ENCODE measurements at regions not wholly inside any gene's neighbourhood (a gene's known extent, or its start where the extent isn't known, plus 50 kb on each side); places are given as distances from the start of the nearest gene placed in this dataset.

DNA sequence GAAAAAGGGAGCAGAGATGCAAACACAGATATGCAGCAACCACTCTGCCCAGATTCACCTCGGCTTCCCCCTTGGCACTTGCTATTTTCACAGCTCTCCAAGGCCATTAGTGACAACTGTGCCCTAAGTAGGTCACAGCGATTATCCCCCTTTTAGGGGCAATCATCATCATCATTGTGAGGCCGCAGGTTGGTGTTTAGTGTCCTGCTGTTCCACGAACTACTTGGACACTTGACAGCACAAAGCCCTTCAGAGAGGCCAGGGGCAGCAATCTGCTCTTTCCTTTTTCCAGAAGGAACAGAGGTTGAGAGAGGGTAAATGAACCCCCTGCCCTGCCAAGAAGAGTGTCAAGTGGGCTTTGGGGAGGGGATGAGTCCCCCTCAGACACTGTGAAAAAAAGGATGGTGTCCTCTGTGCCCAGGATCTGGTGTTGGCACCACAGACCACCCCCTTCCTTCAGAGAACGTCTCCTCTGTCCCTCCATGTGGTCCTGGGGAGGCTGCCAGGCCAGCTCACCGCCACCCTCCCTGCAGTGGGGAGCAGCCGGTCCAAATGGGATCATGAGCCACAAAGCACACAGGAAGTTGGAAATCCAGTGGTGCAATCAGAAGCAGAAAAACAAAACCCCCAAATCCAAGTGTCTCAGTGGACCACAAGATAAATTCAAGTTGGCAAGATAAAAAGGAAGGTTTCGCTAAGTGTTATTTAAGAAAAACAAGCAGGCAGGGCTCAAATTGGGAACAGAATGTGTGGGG lies 78.4 kb upstream of the MED9 start:
- DNase-seq, result no peak

- no peak for DNase-seq
Observed at GRCh38 chr17:17398943-17399926, 77.6 kb upstream of the MED9 start.

GRCh38 chr17:17400070-17400469 lies 76.7 kb upstream of the MED9 start:
- DNase-seq, result no peak

- no peak for DNase-seq
Observed at GRCh38 chr17:17400566-17401184, 76.1 kb upstream of the MED9 start.

DNA sequence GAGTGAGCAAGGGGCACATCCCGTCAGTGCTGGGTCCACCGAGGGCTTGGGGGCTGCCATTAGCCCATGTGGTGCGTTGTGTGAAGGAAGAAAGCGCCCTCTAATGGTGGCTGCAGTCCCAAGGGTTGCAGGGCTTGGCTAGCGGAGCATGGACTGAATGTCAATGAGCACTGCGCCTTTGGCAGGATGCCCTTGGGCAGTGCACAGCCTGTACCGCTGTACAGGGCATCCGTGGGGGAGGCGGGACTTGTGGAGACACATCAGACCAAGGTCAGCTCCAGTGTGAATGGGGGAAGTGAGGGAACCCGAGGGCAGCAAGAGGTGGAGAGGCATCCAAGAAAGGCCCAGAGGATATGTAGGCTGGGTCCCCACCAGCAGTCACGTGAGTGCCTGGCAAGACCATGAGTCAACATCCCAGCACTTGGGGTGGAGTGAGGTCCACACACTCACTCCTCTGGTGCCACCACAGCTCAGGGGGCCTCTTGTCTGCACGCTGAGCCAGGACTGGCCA lies 75.5 kb upstream of the MED9 start:
- DNase-seq, result no peak

DNA sequence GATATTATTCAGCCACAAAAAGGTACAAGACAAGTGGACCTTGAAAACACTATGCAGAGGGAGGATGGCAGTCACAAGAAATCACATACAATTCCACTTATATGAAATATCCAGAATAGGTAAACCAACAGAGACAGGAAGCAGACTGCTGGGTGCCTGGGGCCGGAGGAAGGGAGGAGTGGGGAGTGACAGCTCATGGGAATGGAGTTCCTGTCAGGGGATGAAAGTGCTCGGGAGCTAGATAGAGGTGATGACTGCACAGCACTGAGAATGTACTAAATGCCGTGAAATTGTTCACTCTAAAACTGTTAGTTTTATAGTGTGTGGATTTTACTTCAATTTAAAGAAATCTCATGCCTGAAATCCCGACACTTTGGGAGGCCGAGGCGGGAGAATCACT lies 74.2 kb upstream of the MED9 start:
- DNase-seq, result no peak

- DNase-seq, result no peak
Observed at GRCh38 chr17:17403065-17403464, 73.7 kb upstream of the MED9 start.

- DNase-seq, result peak; percentile 67
Observed at GRCh38 chr17:17403899-17404576, 72.8 kb upstream of the MED9 start.

- DNase-seq, result no peak
Observed at GRCh38 chr17:17405673-17406072, 71.1 kb upstream of the MED9 start.

GRCh38 chr17:17406225-17406624 lies 70.6 kb upstream of the MED9 start:
- no peak for DNase-seq

GRCh38 chr17:17408236-17408794 lies 68.5 kb upstream of the MED9 start:
- DNase-seq, result no peak

DNA sequence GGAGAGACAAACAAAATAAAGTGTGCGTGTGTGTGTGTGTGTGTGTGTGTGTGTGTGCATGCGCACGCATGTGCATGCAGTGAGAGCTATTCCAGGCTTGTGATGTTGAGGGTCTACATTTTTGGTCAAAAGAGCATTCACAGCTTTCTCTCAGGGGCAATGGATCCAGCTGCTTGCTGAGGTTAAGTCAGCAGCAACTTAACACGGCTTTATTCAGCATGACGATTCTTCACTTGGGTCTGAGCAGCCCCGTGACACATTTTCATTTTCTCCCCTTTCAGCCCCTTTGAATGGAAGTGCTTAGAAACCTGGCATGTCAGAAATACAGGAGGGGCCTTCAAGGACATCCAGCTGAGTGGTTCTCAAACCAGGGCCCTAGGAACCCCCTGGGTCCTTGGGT lies 66.4 kb upstream of the MED9 start:
- DNase-seq, result no peak

DNA sequence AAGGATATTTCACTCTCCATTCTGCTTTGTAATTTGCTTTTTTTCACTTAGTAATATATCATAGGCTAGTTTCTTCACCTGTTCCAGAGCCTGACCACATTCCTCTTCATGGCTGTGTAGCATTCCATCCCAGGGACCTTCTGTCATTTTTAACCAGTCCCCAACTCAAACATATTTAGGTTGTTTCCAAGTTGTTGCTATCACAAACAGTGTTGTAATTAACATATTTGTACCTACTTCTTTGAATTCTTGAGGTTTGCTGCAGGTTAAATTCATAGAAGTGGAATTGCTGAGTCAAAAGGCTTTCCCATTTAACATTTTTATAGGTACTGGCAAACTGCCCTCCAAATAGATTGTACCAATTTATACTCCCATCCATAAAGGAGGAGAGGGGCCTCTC lies 65.1 kb upstream of the MED9 start:
- no peak for DNase-seq

- no peak for DNase-seq
Observed at GRCh38 chr17:17412326-17412725, 64.5 kb upstream of the MED9 start.

- no peak for DNase-seq
Observed at GRCh38 chr17:17413215-17413792, 63.5 kb upstream of the MED9 start.

DNA sequence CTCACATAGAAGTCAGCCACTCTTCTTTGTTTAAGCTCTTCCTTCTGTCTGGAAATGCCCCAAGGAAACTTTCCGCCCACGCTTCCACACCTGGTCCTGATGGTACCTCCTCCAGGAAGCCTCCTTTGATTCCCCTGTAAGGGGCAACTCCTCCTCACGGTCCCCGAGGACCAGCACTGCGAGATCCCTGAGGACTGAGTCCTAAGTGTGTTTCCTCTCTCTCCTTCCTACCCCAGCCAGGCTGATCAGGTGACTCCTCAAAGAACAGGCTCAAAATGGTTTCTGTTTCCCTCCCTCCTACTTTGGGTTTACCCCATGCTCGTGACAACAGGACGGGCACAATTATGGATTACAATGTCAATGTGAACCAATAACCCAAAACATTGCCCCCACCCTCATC lies 63.0 kb upstream of the MED9 start:
- DNase-seq, result no peak

DNA sequence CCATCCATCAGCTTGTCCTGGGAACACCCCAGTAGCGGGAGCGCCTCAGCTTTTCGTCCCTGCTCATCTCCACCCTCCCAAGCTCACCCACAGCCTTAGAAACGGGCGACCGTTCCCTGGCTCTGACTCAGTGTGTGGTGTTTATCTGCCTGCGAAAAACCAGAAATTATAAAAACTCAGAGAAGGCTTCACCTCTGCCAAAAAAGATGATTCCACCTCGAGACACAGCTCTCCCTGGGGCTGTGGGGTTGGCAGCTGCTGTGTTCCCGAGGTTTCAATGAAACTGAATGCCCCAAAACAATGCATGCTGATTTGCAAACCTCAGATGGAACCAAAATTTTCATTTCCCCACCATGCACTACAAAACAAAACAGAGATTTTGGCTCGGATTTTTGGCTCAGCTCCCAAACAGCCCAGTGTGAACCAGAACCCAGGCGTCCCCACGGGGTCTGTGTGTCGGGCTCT lies 62.4 kb upstream of the MED9 start:
- DNase-seq, result no peak

GRCh38 chr17:17415006-17415405 lies 61.8 kb upstream of the MED9 start:
- DNase-seq, result no peak

DNA sequence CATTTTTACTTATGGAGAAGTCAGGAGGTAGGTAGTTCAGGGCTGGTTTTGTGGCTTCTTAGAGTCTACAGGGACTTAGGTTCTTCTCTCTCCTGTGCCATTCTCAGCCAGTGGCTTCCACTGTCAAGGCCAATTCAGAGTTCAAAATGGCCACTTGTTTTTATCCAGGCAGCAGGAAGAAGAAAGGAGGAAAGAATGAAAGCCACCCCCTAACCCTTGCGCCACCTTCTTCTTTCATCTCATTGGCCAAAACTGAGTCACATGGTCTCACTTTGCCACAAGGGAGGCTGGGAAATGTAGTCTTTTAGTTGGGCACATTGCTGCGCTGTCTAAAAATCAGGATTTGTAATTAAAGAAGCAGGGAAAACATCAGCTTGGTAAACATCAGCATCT lies 60.8 kb upstream of the MED9 start:
- peak; percentile 85 for DNase-seq

GRCh38 chr17:17416400-17417360 lies 60.1 kb upstream of the MED9 start:
- peak; percentile 76 for DNase-seq

DNA sequence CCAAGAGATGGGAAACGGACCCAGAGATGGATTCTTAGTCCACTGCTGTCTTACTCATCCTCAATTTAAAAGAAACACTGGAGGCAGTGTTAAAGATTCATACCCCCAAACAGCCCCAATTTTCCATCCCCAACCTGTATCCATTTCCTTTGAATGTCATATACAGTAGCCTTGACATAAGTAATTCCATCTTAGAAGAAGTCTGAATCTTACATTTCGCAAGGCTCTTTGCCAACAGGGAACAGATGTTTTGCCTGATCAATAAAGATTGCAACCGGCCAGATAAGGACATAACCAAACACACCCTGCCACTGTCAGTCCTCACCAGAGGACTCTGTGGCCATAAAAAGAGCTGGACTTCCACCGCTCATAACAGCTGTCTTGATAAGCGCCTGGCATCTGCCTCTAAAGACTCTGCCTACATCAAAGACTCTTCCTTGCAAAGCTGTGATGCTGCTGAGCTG lies 59.0 kb upstream of the MED9 start:
- no peak for DNase-seq
